ENCODE measurements at regions not wholly inside any gene's neighbourhood (a gene's known extent, or its start where the extent isn't known, plus 50 kb on each side); places are given as distances from the start of the nearest gene placed in this dataset. TPM values are rescaled to one million over a fixed set of nuclear protein-coding genes. Genes with fewer than 3 reads are reported as not detected.

GRCh38 chr12:20269337-20270067 is 98.8 kb upstream of the PDE3A start:
- no peak for DNase-seq

- DNase-seq: no peak
These were observed 97.8 kb upstream of the PDE3A start for GRCh38 chr12:20270557-20270956.

- no peak for DNase-seq
These were observed 96.2 kb upstream of the PDE3A start for GRCh38 chr12:20272161-20272560.

GRCh38 chr12:20272801-20273200 is 95.5 kb upstream of the PDE3A start:
- peak; percentile 12 for DNase-seq

GRCh38 chr12:20274008-20274407 is 94.3 kb upstream of the PDE3A start:
- no peak for DNase-seq

- no peak for DNase-seq
These were observed 90.1 kb upstream of the PDE3A start for GRCh38 chr12:20278276-20278675.

GRCh38 chr12:20280515-20280914 is 87.8 kb upstream of the PDE3A start:
- DNase-seq: no peak

GRCh38 chr12:20282401-20282800 is 85.9 kb upstream of the PDE3A start:
- DNase-seq: no peak

GRCh38 chr12:20283482-20283881 is 84.9 kb upstream of the PDE3A start:
- no peak for DNase-seq

GRCh38 chr12:20289520-20289919 is 78.8 kb upstream of the PDE3A start:
- DNase-seq: no peak

- DNase-seq: no peak
These were observed 67.9 kb upstream of the PDE3A start for GRCh38 chr12:20300457-20300856.

- DNase-seq: no peak
These were observed 62.9 kb upstream of the PDE3A start for GRCh38 chr12:20305470-20305869.

GRCh38 chr12:20309504-20310148 is 58.7 kb upstream of the PDE3A start:
- DNase-seq: no peak

GRCh38 chr12:20314328-20314727 is 54.0 kb upstream of the PDE3A start:
- DNase-seq: no peak

GRCh38 chr12:20317554-20317953 is 50.8 kb upstream of the PDE3A start:
- DNase-seq: no peak

Small RNA genes in the stretch of these regions (small RNA-seq; reads per million reads assigned to genes)
- not detected for gene RNU1-146P (ENCODE audit: low replicate concordance)
